Adrenal gland (tissue), 9 donors: ENCODE measurements at regions not wholly inside any gene's neighbourhood (a gene's known extent, or its start where the extent isn't known, plus 50 kb on each side); places are given as distances from the start of the nearest gene placed in this dataset.

ENCODE experiments used
- DNase-seq, 7 donors: peaks; one replicate each; pipeline ENCODE4 v3.0.0-alpha.2; 2019 to 2020
- H3K27ac ChIP-seq, 5 donors: fragments of 200-600 bp; sonication (generic) in 4 of 5; 1 replicate in 3 of 5; 2 replicates in 2 of 5; pipeline versions ENCODE4 v1.5.1 to v1.8.0; 2016 to 2020; ENCODE audit warnings: mild to moderate bottlenecking in 1 of 5
- H3K27me3 ChIP-seq: fragments of 200-600 bp; 2 replicates; pipeline ENCODE4 v1.8.0; 2021
- H3K36me3 ChIP-seq, 2 donors: fragments of 200-600 bp; replicated peaks in 1 of 2; 1 replicate in 1 of 2; 2 replicates in 1 of 2; pipeline versions ENCODE4 v1.5.1 to v1.8.0; 2018 to 2022
- H3K4me1 ChIP-seq, 2 donors: fragments of 200-600 bp; replicated peaks in 1 of 2; 1 replicate in 1 of 2; 2 replicates in 1 of 2; pipeline versions ENCODE4 v1.5.1 to v1.8.0; 2018 to 2021
- H3K4me3 ChIP-seq, 4 donors: fragments of 200-600 bp; sonication (generic) in 3 of 4; one replicate each; pipeline ENCODE4 v1.5.1; 2016 to 2018
- H3K9me3 ChIP-seq, 3 donors: fragments of 200-600 bp; sonication (generic) in 1 of 3; replicated peaks in 1 of 3; 1 replicate in 2 of 3; 2 replicates in 1 of 3; pipeline versions ENCODE4 v1.5.1 to v1.8.0; 2016 to 2021
- CTCF ChIP-seq, 6 experiments: fragments of 450-650 bp in 4 of 6; fragments of 200-600 bp in 2 of 6; sonication (generic) in 1 of 6; IDR thresholded peaks; 1 replicate in 5 of 6; 2 replicates in 1 of 6; pipeline versions ENCODE4 v1.5.1 to v1.8.0; 2016 to 2021; ENCODE audit warnings: antibody characterized with exemption in 6 of 6, mild to moderate bottlenecking in 2 of 6, moderate library complexity in 1 of 6
- POLR2A ChIP-seq, 2 donors: fragments of 450-650 bp; IDR thresholded peaks; one replicate each; pipeline ENCODE4 v1.6.1; 2017; ENCODE audit warnings: antibody characterized with exemption in 2 of 2, mild to moderate bottlenecking in 2 of 2, moderate library complexity in 1 of 2
- WGBS, 4 donors: extraction: QIAGEN DNeasy Blood & Tissue Kit in 2 of 4; methylation state at CpG; one replicate each; pipeline versions ENCODE4 v1.1.5 to v1.1.7; 2013 to 2017; 5-methylcytosine and 5-hydroxymethylcytosine counted together
- intact Hi-C, 2 donors: fragments of 100-400 bp; cut with DNase I; formaldehyde crosslinking; loops; one replicate each; pipeline versions ENCODE4 v1.14.1 to v1.15.0; 2022 to 2023
- donor health status: healthy with polysubstance abuse.
- donor health status: Bipolar disorder and iron deficiency.
- donor health status: DM: yes; HTN: yes; CAD: no.
- donor health status: DM: no; HTN: no; CAD: no.
- donor health status: DM: no; HTN: no; CAD: no.

GRCh38 chr4:138300616-138301015, 58.5 kb upstream of the SLC7A11 start:
- no peaks in the 10 kb centered on the region for H3K4me1 ChIP-seq
- H3K27me3 ChIP-seq = no peaks in the 10 kb centered on the region
- DNase-seq = no peak
- no peaks in the 10 kb centered on the region for H3K9me3 ChIP-seq
- no peak overlapping the region for H3K27ac ChIP-seq
- TF ChIP-seq POLR2A (IDR thresholded peaks at IDR 0.05) = no peak
- TF ChIP-seq CTCF (IDR thresholded peaks at IDR 0.05) = no peak
- H3K4me3 ChIP-seq = no peak overlapping the region
- intact Hi-C loops = no loop called here
- no peaks in the 10 kb centered on the region for H3K36me3 ChIP-seq

- intact Hi-C loops = no loop called here
- no peak overlapping the region for H3K4me3 ChIP-seq
- no peak for TF ChIP-seq POLR2A (IDR thresholded peaks at IDR 0.05)
- TF ChIP-seq CTCF (IDR thresholded peaks at IDR 0.05) = no peak
Measured at GRCh38 chr4:138299881-138300280, 57.7 kb upstream of the SLC7A11 start.

GRCh38 chr4:138298866-138299265, 56.7 kb upstream of the SLC7A11 start:
- no peak for DNase-seq
- Histone ChIP-seq H3K9me3 (no peaks in the 10 kb centered on the region), H3K4me1 (no peaks in the 10 kb centered on the region), H3K36me3 (no peaks in the 10 kb centered on the region), H3K27ac (no peak overlapping the region), H3K4me3 (no peak overlapping the region), H3K27me3 (no peaks in the 10 kb centered on the region)
- intact Hi-C loops = no loop called here
- TF ChIP-seq POLR2A (IDR thresholded peaks at IDR 0.05) (no peak), CTCF (IDR thresholded peaks at IDR 0.05) (no peak)
- whole genome bisulfite sequencing, 4 donors = 71 to 87% (median 77%) methylated on average over 1 of the region's 1 CpG

More at GRCh38 chr4:138299881-138300280, 57.7 kb upstream of the SLC7A11 start:
- H3K4me1 ChIP-seq = no peaks in the 10 kb centered on the region
- H3K36me3 ChIP-seq = no peaks in the 10 kb centered on the region
- H3K27ac ChIP-seq = no peak overlapping the region
- no peaks in the 10 kb centered on the region for H3K27me3 ChIP-seq
- no peak for DNase-seq
- WGBS, 4 donors = 91 to 95% (median 92%) methylated on average over 5 of the region's 5 CpGs
- no peaks in the 10 kb centered on the region for H3K9me3 ChIP-seq

- no peak overlapping the region for H3K4me3 ChIP-seq
- no peaks in the 10 kb centered on the region for H3K27me3 ChIP-seq
- no peaks in the 10 kb centered on the region for H3K4me1 ChIP-seq
- H3K27ac ChIP-seq = no peak overlapping the region
- H3K36me3 ChIP-seq = no peaks in the 10 kb centered on the region
- H3K9me3 ChIP-seq = no peaks in the 10 kb centered on the region
- TF ChIP-seq CTCF (IDR thresholded peaks at IDR 0.05) (no peak), POLR2A (IDR thresholded peaks at IDR 0.05) (no peak)
- intact Hi-C loops = no loop called here
- 57 to 88% (median 63%) methylated on average over 1 of the region's 1 CpG for WGBS, 4 donors
- no peak for DNase-seq
Measured at GRCh38 chr4:138298431-138298830, 56.3 kb upstream of the SLC7A11 start.
